PFSK-1 (cell line): ENCODE measurements at regions not wholly inside any gene's neighbourhood (a gene's known extent, or its start where the extent isn't known, plus 50 kb on each side); places are given as distances from the start of the nearest gene placed in this dataset.

Source experiments
- FOXP2 ChIP-seq: optimal IDR thresholded peaks from 2 replicates; pipeline ENCODE3; 2011; ENCODE audit warnings: borderline replicate concordance, control low read depth, inconsistent platforms; ENCODE audit not compliant: insufficient read depth; ENCODE audit errors: extremely low read length, extremely low read depth
- POLR2AphosphoS5 ChIP-seq: IDR thresholded peaks from 2 replicates; pipeline ENCODE4 v1.6.1; 2012; ENCODE audit warnings: low read depth, mild to moderate bottlenecking, control low read depth, low read length, moderate library complexity
- REST ChIP-seq, 2 experiments: IDR thresholded peaks; 2 replicates each; pipeline versions ENCODE4 v1.6.1 to v1.8.0; 2011 to 2012; ENCODE audit warnings: low read depth in 2 of 2, low read length in 2 of 2, control low read depth in 1 of 2, inconsistent platforms in 1 of 2, mild to moderate bottlenecking in 1 of 2, moderate library complexity in 1 of 2; ENCODE audit not compliant: insufficient read depth in 1 of 2
- SIN3A ChIP-seq: IDR thresholded peaks from 2 replicates; pipeline ENCODE4 v1.6.1; 2012; ENCODE audit warnings: mild to moderate bottlenecking, low read length, moderate library complexity, borderline replicate concordance; ENCODE audit not compliant: insufficient read depth
- TAF1 ChIP-seq: IDR thresholded peaks from 2 replicates; pipeline ENCODE4 v1.6.1; 2012; ENCODE audit warnings: low read length, control low read depth, borderline replicate concordance; ENCODE audit not compliant: insufficient read depth

- no peak for TF ChIP-seq FOXP2
- TF ChIP-seq TAF1 = no peak
- TF ChIP-seq REST (IDR thresholded peaks at IDR 0.05; ENCODE audit: insufficient read depth in 1 of 2, low read depth in 2 of 2, low read length in 2 of 2) = no peak
- no peak for TF ChIP-seq SIN3A
- no peak for TF ChIP-seq POLR2AphosphoS5
These were observed 498.7 kb downstream of the CCER1 start for GRCh38 chr12:90456248-90456647.

GRCh38 chr12:90455756-90456155, 499.2 kb downstream of the CCER1 start:
- no peak for TF ChIP-seq TAF1
- TF ChIP-seq REST (IDR thresholded peaks at IDR 0.05; ENCODE audit: insufficient read depth in 1 of 2, low read depth in 2 of 2, low read length in 2 of 2) = no peak
- TF ChIP-seq FOXP2 = no peak
- no peak for TF ChIP-seq SIN3A
- no peak for TF ChIP-seq POLR2AphosphoS5

DNA sequence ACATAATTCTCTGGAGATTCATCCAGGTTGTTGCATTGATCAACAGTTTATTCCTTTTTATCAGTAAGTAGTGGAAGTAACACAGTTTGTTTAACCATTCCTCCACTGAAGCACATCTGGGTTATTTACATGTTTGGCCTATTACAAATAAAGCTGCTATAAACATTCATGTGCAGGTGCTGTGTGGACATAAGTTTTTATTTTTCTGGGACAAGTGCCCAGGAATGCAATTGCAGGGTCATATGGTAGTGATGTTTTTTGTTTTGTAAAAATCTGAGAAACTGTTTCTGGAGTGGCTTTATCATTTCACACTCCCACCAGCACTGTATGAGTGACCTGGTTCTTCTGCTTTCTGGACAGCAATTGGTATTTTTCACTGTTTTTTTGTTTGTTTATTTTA, 505.4 kb downstream of the CCER1 start:
- no peak for TF ChIP-seq POLR2AphosphoS5
- no peak for TF ChIP-seq REST (IDR thresholded peaks at IDR 0.05; ENCODE audit: insufficient read depth in 1 of 2, low read depth in 2 of 2, low read length in 2 of 2)
- no peak for TF ChIP-seq SIN3A
- no peak for TF ChIP-seq TAF1
- TF ChIP-seq FOXP2 = no peak

DNA sequence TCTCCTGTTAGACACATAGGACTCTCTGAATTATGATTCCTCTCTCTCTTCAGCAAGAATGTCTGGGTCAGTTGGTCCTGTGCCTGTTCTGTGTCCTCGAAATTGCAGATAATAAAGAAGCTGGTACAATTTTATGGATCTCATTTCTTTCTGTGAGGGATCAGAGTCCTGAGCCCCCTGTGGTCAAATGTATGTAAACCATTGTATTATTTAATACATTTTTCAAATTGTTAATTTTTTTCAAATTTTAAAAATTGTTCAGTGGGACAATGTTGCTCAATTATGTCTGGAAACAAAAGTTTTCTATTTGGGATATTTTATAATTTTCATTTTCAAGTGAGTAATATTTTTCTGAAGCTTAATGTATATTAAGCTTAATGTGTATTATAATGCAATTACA, 513.5 kb downstream of the CCER1 start:
- TF ChIP-seq SIN3A (no peak), TAF1 (no peak), FOXP2 (no peak), REST (IDR thresholded peaks at IDR 0.05; ENCODE audit: insufficient read depth in 1 of 2, low read depth in 2 of 2, low read length in 2 of 2) (no peak), POLR2AphosphoS5 (no peak)

GRCh38 chr12:90428881-90429280, 526.1 kb downstream of the CCER1 start:
- TF ChIP-seq FOXP2 (no peak), REST (IDR thresholded peaks at IDR 0.05; ENCODE audit: insufficient read depth in 1 of 2, low read depth in 2 of 2, low read length in 2 of 2) (no peak), TAF1 (no peak), SIN3A (no peak)
